Activated T-cell treated with anti-CD3 and anti-CD28 coated beads, Interleukin-2, amount 50 U/mL, for 1 hour (primary cell): ENCODE measurements at regions not wholly inside any gene's neighbourhood (a gene's known extent, or its start where the extent isn't known, plus 50 kb on each side); places are given as distances from the start of the nearest gene placed in this dataset.
A peak's percentile ranks its signal among the peaks of the same experiment; 100 is the strongest.

ENCODE experiments used
- DNase-seq: peaks from one replicate; pipeline ENCODE4 v3.0.0-alpha.2; 2020

DNA sequence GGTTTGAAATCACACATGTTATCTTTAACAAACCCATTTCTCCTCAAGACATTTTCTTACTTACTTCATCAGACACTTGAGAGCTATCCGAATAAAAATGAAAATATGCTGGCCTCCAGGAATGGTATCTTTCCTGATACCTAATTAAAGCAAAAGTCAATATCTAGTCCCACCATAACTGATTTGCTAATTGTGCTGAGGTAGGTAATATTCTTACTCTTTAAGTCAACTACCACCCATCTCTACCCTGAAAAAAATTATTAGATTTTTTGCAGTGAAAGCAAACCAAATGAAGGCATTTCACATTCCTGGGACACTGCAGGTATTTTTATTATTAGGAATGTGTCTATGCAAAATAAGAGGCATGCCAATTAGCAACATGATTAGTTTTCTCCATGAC lies 175.8 kb downstream of the QDPR start:
- DNase-seq: no peak

DNA sequence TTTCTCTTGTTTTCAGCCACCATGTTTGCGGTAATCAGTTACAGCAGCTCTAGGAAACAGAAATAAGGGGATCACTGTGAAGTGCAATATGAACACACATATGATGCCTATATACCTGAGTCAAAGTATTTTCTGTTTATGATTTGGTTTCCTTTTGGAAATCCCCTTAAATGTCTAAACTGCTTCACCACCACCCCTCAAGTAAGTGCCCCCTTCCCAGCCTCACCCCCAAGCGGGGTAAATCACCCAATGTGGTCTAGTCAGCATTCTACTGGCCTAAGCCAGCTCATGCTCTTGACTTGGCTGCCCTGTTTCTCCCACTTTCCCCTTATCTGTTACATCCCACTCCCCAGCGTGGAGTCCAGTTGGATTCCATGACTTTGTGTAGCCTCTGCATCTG lies 176.5 kb downstream of the QDPR start:
- DNase-seq: no peak

DNA sequence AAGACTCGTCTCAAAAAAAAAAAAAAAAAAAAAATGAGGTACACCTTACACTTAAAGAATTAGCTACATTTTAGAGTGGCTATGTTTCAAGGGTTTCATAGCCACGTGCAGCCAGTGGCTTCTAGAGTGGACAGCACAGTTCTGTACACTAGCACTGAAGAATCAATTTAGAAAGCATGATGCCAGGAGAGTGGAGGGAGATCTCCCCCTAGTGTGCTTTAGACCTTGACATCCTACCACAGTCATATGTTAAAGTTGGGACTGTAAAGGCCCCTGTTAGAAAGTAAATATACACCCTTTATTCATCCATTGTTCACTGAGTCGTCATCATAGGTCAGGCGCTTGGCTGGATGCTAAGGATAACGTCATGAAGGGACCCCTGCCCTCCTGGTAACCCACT lies 179.4 kb downstream of the QDPR start:
- no peak for DNase-seq

DNA sequence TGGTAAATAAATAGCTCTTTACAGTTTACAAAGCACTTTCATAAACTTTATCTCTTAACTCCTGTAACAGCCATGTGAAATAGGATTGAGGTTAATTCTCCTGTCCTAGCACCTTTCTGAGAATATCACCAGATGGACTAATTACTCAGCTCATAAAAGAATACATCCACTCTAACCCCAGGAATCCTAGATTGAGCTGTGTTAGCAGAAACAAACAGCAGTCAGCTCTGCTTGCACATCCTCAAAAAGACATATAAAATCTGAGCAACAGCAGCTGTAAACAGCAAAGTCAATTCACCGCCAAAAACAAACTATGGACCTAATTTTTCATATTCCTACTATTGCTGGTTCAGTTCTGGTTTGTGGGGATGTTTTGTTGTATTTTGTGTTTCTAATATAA lies 182.8 kb downstream of the QDPR start:
- no peak for DNase-seq

DNA sequence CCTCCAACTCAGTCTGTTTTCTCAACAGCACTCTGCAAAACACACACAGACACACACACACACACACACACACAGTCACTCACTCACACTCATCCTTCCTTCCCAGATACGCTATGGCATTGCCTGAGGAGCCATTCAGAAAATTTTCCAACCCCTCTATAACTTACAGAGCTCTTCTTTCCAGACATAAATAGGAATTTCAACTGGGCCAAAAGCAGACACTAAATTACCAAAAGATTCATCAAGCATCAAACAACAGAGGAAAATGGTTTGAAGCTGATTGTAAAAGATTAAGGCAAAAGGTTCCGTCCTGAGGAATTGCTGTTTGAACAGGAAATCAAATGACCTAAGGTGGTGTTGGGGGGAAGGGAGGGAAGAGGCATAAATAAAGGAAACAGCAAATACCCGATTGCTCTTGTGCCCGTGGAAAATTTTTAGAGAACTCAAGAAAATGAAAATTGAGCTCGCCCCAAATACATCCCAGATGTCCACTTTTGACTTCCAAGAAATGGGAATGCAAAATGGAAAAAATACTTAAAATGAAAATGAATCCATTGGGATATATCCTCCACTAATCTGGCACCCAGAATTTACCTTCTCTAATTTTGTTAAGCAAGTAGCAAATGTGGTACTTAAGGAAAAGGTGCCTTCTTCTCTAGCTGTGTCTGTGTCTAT lies 183.6 kb downstream of the QDPR start:
- DNase-seq: no peak

DNA sequence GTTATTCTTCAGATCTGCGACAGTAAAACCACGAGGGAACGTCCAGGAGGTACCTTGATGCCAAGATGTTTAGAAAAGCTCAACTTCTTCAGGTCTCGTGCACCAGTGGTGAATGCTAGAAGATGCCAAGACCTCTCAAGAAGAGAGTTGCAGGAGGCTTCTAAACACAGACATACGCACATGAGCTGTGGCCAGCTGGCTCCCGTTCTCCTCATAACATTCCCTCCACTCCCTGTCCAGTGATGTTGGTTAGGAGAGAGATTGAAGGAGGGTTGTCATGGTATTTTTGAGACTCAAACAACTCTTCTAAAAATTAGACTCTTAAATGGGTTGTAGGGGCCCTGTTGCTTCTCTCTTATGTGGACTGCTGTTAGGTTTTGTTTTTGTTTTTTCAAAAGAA lies 184.3 kb downstream of the QDPR start:
- DNase-seq: no peak

DNA sequence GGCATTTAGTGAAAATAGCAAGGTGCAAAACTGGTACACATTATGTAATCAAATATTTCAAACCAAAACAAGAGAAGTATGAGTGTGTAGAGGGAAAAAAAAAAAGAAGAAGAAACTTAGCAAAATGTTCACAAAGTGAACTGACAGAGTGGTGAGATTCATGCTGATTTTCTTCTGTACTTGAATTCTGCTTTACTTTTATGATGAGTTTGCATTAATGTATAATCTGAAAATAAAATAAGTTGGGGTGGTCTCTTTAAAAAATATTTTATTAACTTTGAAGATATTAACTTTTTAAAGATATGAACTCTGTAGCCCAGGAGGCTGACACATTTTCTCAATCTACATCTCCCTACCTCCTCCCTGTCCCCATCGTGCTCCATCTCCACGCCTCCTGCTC lies 185.1 kb downstream of the QDPR start:
- no peak for DNase-seq

DNA sequence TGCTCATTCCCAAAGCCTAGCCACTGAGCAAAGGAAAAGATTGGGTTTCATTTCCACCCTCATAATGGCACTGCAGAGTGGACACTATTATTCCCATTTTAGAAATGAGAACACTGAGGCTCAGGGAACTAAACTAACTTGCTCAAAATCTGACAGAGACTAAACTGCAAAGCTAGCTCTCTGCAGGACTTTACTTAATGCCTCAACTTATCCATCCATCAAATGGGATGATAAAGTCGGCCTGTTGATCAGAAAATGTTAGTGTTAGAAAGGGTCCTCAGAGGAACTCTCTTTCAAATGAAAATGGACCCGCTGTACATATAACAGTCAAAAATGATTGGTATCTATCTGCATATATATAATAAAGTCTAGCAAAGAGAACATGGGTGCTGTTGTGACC lies 186.8 kb downstream of the QDPR start:
- no peak for DNase-seq

DNA sequence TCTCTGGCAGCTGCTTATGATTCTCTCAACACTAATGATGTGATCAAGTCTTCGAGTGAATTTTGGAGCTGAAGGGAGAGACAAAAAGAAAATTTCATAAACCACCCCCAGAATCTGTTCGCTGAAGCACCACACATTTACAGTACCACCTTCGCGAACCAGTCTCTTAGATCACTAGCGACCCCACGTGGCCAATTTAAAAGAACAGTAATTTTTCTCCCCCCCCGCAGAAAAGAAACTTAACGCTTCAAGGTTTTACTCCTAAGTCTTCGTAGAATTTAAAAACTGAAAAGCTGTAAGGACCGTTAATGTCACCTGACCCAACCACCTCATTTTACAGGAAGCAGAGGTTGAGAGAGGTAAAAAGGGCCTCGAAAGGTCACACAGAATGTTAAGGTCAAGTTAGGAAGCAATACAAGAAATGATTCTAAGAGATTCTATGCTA lies 187.5 kb downstream of the QDPR start:
- peak; percentile 30 for DNase-seq

DNA sequence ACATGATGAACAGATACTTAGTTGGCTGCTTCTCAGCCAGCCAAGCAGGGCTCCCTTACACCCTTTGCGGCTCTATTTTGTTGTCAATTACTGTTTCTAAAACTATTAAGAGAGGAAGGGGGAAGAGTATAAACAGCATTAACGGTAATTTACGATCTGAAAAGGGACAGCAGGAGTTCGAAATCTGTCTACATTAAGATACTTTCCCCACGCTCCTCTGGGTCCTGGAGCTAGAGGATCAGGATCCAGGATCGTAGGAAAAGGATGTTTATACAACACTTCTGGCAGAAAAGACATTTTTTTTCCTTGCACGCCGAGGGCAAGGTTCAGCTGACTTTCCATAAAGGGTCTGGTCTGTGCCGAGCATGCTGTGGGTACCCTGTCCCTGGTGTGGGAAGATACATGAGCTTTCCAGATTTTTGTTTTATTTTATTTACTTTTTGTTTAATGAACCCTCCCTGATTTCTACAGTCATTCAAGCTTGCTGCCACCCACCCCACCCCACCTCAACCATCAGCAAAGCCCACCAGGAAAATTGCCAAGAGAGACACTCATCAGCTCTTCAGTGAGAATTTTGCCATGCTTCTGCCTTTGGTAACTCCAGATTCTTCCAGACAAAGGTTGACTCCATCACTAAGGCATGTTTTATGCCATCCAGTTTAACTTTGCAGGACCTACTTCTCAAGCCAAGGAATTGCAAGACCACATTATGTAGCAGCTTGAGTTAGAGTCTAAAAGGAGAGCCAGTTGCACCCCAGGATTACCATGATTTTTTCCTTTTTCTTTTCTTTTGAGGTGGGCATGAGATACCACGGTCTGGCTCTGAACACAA lies 188.1 kb downstream of the QDPR start:
- DNase-seq: no peak

DNA sequence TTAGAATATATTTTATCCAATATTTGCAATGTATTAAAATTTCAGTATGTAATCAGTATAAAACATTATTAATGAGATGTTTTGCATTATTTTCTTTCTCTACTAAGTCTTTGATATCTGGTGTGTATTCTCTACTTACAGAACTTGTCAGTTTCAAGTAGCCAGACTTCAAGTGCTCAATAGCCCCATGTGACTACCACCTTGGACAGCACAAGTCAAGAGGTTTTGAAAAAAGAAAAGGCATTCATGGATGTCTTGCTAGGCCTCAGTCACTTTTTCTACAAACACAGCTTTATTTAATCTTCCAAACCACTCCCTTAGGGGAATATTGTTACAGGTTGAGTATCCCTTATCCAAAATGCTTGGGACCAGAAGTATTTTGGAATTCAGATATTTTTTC lies 189.4 kb downstream of the QDPR start:
- DNase-seq: no peak

DNA sequence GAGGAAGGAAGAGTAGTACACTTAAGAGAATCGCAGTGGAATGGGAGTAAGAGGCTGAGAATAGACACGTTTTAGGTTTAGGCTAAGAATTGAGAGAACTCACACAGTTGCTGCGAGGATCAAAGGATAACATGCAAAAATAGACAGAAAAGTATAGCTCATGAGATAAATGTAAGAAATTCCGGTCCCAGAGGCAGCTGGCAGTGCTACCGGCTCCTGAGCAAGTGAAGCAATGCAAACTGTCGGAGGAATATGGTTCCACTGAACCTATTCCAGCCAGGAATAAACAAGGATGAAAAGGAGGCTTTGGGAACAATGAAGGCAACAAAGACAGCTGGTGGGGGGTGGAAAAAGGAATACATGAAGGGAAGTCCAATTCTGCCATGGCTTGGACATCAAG lies 191.8 kb downstream of the QDPR start:
- no peak for DNase-seq

DNA sequence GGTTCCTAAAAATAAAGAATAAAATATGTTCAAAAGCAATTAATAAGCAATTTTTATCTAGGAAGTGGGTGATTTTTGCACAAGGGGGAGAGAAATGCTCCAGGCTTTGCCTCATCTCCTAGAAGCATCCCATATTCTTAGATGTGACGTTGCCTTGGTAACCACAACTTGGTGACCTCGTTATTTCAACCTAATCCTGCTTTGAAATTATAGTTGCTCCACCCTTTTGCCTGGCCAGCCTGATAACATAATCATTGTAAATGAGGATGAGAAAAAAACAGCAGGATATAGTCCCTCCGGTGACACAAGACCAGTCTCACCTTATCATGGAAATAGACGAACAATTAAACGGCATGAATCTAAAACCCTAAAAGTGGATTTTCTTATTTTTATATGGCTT lies 194.4 kb downstream of the QDPR start:
- no peak for DNase-seq

DNA sequence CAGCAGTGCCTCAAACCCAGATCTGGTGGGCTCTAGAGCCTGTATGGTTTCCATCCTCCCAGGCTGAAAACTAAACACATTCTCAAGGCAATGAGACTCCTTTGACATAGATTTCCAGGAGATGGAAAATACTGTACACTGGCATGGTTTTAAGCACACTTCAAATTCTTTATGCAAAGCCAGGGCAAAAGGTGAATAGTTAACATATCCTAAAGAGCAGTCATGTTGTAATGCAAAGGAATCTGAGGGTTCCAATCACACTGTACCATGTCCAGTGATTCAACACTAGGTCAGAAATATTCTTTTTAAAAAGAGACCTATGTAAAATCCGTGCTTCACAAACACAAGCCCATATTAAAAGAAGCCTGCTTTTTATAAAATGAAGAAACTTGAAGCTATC lies 195.3 kb downstream of the QDPR start:
- DNase-seq: no peak

DNA sequence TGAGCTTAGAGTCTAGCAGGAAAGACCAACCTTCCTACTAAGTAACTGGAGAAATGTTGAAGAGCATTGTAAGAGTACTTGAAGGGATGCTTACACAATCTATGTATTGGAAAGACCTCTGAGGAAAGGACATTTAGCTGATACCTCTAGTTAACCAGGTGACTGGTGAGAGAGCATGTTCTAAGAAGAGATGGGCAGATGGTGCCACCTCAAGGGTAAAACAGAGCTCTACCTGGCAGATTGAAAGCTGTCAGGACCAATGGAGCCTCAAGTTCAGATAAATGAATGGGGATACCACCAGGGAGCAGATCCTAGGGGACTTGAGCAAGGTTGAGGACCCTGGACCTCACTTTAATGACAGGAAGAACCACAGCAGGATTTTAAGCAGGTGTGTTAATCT lies 196.4 kb downstream of the QDPR start:
- no peak for DNase-seq

DNA sequence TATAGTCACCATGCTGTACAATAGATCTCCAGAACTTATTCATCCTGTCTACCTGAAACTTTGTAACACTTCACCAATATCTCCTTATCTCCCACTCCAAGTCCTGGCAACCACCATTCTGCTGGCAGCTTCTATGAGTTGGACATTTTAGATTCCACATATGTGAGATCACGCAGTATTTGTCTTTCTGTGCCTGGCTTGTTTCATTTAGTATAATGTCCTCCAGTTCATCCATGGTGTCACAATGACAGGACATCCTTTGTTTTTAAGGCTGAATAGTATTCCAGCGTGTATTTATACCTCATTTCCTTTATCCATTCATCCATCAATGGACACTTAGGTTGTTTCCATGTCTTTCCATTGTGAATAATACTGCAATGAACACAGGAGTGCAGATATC lies 198.7 kb downstream of the QDPR start:
- DNase-seq: no peak

DNA sequence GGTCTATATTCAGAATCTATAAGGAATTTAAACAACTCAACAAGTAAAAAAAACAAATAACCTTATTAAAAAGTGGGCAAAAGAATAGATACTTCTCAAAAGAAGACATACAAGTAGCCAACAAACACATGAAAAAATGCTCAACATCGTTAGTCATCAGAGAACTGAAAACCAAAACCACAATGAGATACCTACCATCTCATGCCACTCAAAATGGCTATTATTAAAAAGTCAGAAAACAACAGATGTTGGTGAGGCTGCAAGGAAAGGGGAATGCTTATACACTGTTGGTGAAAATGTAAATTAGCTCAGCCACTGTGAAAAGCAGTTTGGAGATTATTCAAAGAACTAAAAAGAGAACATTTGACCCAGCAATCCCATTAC lies 201.6 kb downstream of the QDPR start:
- no peak for DNase-seq

DNA sequence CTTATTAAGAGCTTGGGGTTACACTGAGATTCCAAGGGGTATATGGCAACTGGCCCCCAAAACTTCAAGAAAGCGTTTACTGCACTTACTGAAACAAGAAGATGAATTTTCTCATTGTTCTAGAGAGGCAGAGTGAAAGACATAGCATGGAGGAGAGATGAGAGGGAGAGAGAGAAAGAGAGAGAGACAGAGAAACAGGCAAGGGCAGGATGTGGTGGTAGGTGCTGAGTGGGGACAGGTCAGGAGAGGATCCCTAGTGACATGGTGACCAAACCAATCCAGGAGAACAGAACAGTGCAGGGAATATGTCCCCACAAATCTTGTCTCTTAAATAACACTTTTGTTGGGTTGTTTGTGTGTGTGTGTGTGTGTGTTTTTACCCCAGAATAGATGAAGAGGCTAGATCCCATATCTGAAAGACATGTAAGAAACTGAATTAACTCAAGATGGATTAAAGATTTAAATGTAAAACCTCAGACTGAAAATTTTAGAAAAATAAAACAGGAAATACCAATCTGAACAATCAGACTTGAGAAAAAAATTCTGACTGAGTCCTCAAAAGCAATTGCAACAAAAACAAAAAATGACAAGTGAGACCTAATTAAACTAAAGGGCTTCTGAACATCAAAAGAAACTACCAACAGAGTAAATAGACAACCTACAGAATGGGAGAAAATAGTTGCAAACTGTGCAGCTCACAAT lies 202.2 kb downstream of the QDPR start:
- no peak for DNase-seq

DNA sequence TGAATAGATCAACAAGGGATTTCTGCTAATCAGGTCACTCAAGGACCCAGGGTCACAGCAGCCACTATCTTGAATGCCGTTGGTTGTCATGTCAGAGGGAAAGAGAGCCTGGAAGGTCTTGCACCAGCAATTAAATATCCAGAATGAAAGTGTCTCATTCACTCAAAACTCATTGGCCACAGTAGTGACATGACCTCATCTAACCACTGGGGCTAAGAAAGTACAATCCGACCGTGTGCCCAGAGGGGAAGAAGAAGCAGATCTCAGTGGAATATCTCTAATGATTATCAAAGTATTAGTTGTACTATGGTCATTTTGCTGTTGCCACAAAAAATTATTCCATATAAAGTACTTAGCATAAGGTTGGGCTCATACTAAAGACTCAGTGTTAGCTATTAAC lies 210.0 kb downstream of the QDPR start:
- DNase-seq: no peak

DNA sequence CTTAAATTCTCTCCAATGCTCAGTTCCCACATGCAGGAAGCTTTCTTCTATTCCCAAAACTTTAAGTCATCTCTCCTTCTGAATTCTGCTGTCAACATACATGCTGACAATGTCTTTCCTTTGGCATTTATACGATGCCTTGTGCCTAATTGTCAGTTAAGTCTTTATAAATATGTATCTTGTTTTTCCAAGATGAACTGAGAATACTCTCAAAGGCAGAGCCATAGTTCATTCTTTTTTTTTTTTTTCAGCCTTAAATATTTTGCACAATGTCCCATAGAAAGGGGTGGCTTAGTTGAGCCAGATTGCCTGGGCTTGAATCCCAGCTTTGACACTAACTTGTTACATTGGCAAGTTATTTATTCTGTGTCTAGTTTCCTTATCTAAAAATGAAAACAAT lies 210.6 kb downstream of the QDPR start:
- DNase-seq: no peak

DNA sequence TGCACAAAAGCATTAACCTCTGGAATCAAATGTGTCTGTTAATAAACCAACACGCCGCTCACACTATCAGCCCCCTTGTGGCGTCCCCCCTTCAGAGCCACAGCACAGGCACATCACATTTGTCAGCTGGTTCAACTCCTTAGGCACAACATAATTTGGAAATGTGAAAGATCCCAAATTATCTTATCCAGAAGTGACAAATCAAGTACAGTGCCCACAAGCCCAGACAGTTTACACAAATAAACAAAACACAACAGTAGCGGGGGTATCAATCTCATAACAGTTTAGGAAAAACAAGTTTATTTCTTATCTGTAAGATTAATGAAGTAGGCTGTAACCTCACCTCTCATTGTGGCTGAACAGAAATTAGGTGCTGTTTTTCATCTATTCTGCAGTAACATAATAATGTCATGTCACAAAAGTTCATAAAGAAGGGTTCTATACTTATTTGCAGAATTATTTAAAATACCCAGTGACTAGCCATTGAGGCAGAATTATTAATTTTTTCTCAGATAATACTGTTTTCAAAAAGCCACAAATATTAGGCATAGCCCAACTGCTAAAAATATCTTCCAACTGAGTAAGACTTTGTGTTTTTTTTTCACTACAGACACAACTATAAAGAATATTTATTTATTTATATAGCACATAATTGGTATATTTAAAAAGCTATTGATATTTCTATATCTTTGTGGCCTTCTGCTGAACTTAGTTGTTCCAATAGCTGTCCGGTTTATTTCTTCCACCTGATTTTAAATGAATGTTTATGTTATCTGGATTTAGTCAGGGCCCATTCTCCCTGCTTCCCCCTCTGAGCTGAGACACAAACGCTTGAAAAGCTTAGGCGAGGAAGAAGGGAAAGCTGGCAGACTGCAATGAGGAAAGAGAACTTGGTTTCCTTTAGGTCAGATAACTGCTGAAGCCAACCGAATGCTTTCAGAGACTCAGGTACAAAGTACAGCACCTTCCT lies 214.7 kb downstream of the QDPR start:
- no peak for DNase-seq

DNA sequence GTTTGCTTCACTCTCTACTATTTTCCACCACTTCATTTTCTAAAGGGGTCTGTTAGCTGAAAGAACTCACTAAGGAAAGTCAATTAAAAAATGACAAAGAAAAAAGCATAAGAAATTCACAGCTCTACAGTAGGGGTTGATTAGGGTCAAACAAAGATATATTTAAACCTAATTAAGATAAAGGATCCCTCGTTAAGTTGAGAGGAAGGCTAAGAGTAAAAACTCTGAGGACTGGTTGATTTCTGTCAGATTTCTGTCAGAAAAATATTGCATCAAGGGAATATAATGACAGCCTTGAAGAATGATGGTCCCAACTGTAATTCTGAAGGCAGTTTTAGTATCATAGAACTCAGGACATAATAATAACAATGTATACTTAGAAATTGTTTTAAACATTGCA lies 218.0 kb downstream of the QDPR start:
- DNase-seq: no peak

DNA sequence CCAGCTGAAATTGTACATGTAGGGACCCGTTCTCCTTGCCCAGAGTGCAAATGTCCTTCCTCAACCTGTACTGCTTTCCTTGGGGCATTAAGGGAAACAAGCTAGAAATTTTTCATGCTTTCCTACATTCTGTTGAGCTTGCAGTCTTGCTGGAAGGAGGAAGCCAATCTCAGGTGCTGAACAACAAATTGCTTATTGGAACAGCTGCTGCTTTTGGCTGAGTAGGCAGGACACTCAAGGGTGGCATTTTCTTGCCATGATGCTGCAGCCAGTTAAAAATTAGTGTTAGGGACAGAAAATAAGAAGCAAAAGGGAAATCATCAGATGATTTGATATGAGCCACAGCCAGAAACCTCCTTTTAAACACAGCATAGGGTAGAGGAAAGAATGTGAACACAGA lies 223.7 kb downstream of the QDPR start:
- no peak for DNase-seq
